Mesendoderm (in vitro differentiated cells): ENCODE measurements at regions not wholly inside any gene's neighbourhood (a gene's known extent, or its start where the extent isn't known, plus 50 kb on each side); places are given as distances from the start of the nearest gene placed in this dataset.

Experiments used
- DNase-seq: peaks from one replicate; pipeline ENCODE4 v3.0.0; 2013
- H2AK5ac ChIP-seq: 2 replicates; pipeline ENCODE4 v1.6.1; 2013; ENCODE audit warnings: low read length, inconsistent platforms
- H2BK120ac ChIP-seq: 2 replicates; pipeline ENCODE4 v1.6.1; 2013; ENCODE audit warnings: low read depth, mild to moderate bottlenecking, low read length, moderate library complexity, mixed read lengths
- H2BK15ac ChIP-seq: replicated peaks from 2 replicates; pipeline ENCODE4 v1.6.1; 2013; ENCODE audit warnings: low read depth, mild to moderate bottlenecking, moderate library complexity
- H2BK5ac ChIP-seq: 2 replicates; pipeline ENCODE4 v1.6.1; 2013; ENCODE audit warnings: low read length, inconsistent platforms
- H3K18ac ChIP-seq: 2 replicates; pipeline ENCODE4 v1.6.1; 2013; ENCODE audit warnings: mild to moderate bottlenecking, low read length, mixed read lengths
- H3K23ac ChIP-seq: one replicate; pipeline ENCODE4 v1.6.1; 2013; ENCODE audit warnings: low read length
- H3K27ac ChIP-seq: 2 replicates; pipeline ENCODE4 v1.5.1; 2013; ENCODE audit warnings: low read depth, mild to moderate bottlenecking, inconsistent platforms, low read length, moderate library complexity
- H3K27me3 ChIP-seq: 2 replicates; pipeline ENCODE4 v1.6.1; 2013; ENCODE audit warnings: low read length, control low read depth, mild to moderate bottlenecking, inconsistent platforms; ENCODE audit not compliant: insufficient read depth, poor library complexity
- H3K36me3 ChIP-seq: 2 replicates; pipeline ENCODE4 v1.6.1; 2013; ENCODE audit warnings: low read length, inconsistent platforms; ENCODE audit not compliant: control insufficient read depth, insufficient read depth
- H3K4ac ChIP-seq: one replicate; pipeline ENCODE4 v1.6.1; 2013; ENCODE audit warnings: low read depth, mild to moderate bottlenecking, low read length, moderate library complexity
- H3K4me1 ChIP-seq: 2 replicates; pipeline ENCODE4 v1.6.1; 2013; ENCODE audit warnings: low read depth, low read length, inconsistent platforms; ENCODE audit not compliant: control insufficient read depth
- H3K4me2 ChIP-seq: 2 replicates; pipeline ENCODE4 v1.6.1; 2013; ENCODE audit warnings: low read length
- H3K4me3 ChIP-seq: 2 replicates; pipeline ENCODE4 v1.5.1; 2013; ENCODE audit warnings: mild to moderate bottlenecking, low read length
- H3K56ac ChIP-seq: one replicate; pipeline ENCODE4 v1.6.1; 2013; ENCODE audit warnings: low read length
- H3K79me1 ChIP-seq: 2 replicates; pipeline ENCODE4 v1.6.1; 2013; ENCODE audit warnings: low read length, inconsistent platforms
- H3K79me2 ChIP-seq: 2 replicates; pipeline ENCODE4 v1.6.1; 2013; ENCODE audit warnings: mild to moderate bottlenecking, low read length; ENCODE audit not compliant: control insufficient read depth, insufficient read depth
- H3K9ac ChIP-seq: 2 replicates; pipeline ENCODE4 v1.6.1; 2013; ENCODE audit warnings: low read length, inconsistent platforms
- H4K5ac ChIP-seq: one replicate; pipeline ENCODE4 v1.6.1; 2013; ENCODE audit warnings: low read length
- H4K8ac ChIP-seq: one replicate; pipeline ENCODE4 v1.6.1; 2013; ENCODE audit warnings: low read depth, mild to moderate bottlenecking, control low read depth, low read length, moderate library complexity
- WGBS: extraction: QIAGEN DNeasy Blood & Tissue Kit; methylation state at CpG from one replicate; pipeline ENCODE4 v1.1.7; 2013; ENCODE audit warnings: low lambda C conversion rate, missing lambda C conversion rate; ENCODE audit not compliant: insufficient coverage; ENCODE audit errors: extremely low coverage; 5-methylcytosine and 5-hydroxymethylcytosine counted together

GRCh38 chr6:126504792-126505191, 164.9 kb downstream of the CENPW start:
- Histone ChIP-seq H3K36me3 (no peaks in the 10 kb centered on the region), H2AK5ac (no peak overlapping the region), H3K27ac (no peak overlapping the region), H3K4me3 (no peak overlapping the region), H3K4me2 (no peak overlapping the region), H4K5ac (no peak overlapping the region), H3K23ac (no peak overlapping the region), H2BK15ac (no peak overlapping the region), H2BK120ac (no peak overlapping the region), H3K4me1 (no peaks in the 10 kb centered on the region), H3K18ac (no peak overlapping the region), H2BK5ac (no peak overlapping the region), H3K79me2 (no peaks in the 10 kb centered on the region), H3K9ac (no peak overlapping the region), H3K4ac (no peak overlapping the region), H3K79me1 (no peaks in the 10 kb centered on the region), H4K8ac (no peak overlapping the region), H3K56ac (no peak overlapping the region), H3K27me3 (no peaks in the 10 kb centered on the region)
- no peak for DNase-seq
- no CpG with 5 or more reads among the region's 9 CpGs for WGBS

GRCh38 chr6:126513198-126513597, 173.3 kb downstream of the CENPW start:
- Histone ChIP-seq H3K79me2 (no peaks in the 10 kb centered on the region), H2BK120ac (no peak overlapping the region), H2AK5ac (no peak overlapping the region), H3K18ac (no peak overlapping the region), H3K9ac (no peak overlapping the region), H3K4me2 (no peak overlapping the region), H3K4ac (no peak overlapping the region), H3K36me3 (no peaks in the 10 kb centered on the region), H3K27ac (no peak overlapping the region), H4K5ac (no peak overlapping the region), H2BK15ac (no peak overlapping the region), H3K79me1 (no peaks in the 10 kb centered on the region), H3K4me3 (no peak overlapping the region), H3K56ac (no peak overlapping the region), H3K27me3 (no peaks in the 10 kb centered on the region), H4K8ac (no peak overlapping the region), H2BK5ac (no peak overlapping the region), H3K23ac (no peak overlapping the region), H3K4me1 (no peaks in the 10 kb centered on the region)
- WGBS: no CpG with 5 or more reads among the region's 1 CpG
- no peak for DNase-seq

GRCh38 chr6:126516411-126516810, 176.5 kb downstream of the CENPW start:
- H3K27me3 ChIP-seq: no peaks in the 10 kb centered on the region
- H3K79me1 ChIP-seq: no peaks in the 10 kb centered on the region
- no peak overlapping the region for H3K27ac ChIP-seq
- H3K79me2 ChIP-seq: no peaks in the 10 kb centered on the region
- no peak overlapping the region for H3K56ac ChIP-seq
- H4K5ac ChIP-seq: no peak overlapping the region
- no peak for DNase-seq
- no peak overlapping the region for H2BK120ac ChIP-seq
- H3K36me3 ChIP-seq: no peaks in the 10 kb centered on the region
- no peak overlapping the region for H2AK5ac ChIP-seq
- H3K4me2 ChIP-seq: no peak overlapping the region
- H2BK15ac ChIP-seq: no peak overlapping the region
- no CpG with 5 or more reads among the region's 1 CpG for WGBS
- no peak overlapping the region for H3K9ac ChIP-seq
- no peak overlapping the region for H4K8ac ChIP-seq
- no peak overlapping the region for H3K23ac ChIP-seq
- no peak overlapping the region for H3K18ac ChIP-seq
- no peak overlapping the region for H2BK5ac ChIP-seq
- H3K4me3 ChIP-seq: no peak overlapping the region
- no peaks in the 10 kb centered on the region for H3K4me1 ChIP-seq
- H3K4ac ChIP-seq: no peak overlapping the region

GRCh38 chr6:126524811-126525326, 185.0 kb downstream of the CENPW start:
- H3K79me2 ChIP-seq: no peaks in the 10 kb centered on the region
- no peak overlapping the region for H3K56ac ChIP-seq
- H2BK5ac ChIP-seq: no peak overlapping the region
- H2BK15ac ChIP-seq: no peak overlapping the region
- no peak overlapping the region for H3K4me2 ChIP-seq
- DNase-seq: no peak
- H3K36me3 ChIP-seq: no peaks in the 10 kb centered on the region
- H3K18ac ChIP-seq: no peak overlapping the region
- peaks cover 6% of the 10 kb centered on the region for H3K4me1 ChIP-seq
- H3K79me1 ChIP-seq: no peaks in the 10 kb centered on the region
- no peak overlapping the region for H3K4me3 ChIP-seq
- no peak overlapping the region for H3K27ac ChIP-seq
- H4K5ac ChIP-seq: no peak overlapping the region
- H3K9ac ChIP-seq: no peak overlapping the region
- H2AK5ac ChIP-seq: no peak overlapping the region
- H3K27me3 ChIP-seq: no peaks in the 10 kb centered on the region
- no peak overlapping the region for H3K4ac ChIP-seq
- 100% methylated on average over 1 of the region's 2 CpGs for WGBS
- H4K8ac ChIP-seq: no peak overlapping the region
- H2BK120ac ChIP-seq: no peak overlapping the region
- no peak overlapping the region for H3K23ac ChIP-seq

GRCh38 chr6:126526547-126526946, 186.6 kb downstream of the CENPW start:
- Histone ChIP-seq H3K79me1 (no peaks in the 10 kb centered on the region), H2BK120ac (no peak overlapping the region), H4K5ac (no peak overlapping the region), H3K56ac (no peak overlapping the region), H3K4ac (no peak overlapping the region), H3K9ac (no peak overlapping the region), H4K8ac (no peak overlapping the region), H3K79me2 (no peaks in the 10 kb centered on the region), H3K23ac (no peak overlapping the region), H3K27me3 (no peaks in the 10 kb centered on the region), H3K4me3 (no peak overlapping the region), H2BK15ac (no peak overlapping the region), H3K36me3 (no peaks in the 10 kb centered on the region), H3K18ac (no peak overlapping the region), H2BK5ac (no peak overlapping the region), H3K4me1 (peaks cover 6% of the 10 kb centered on the region), H2AK5ac (no peak overlapping the region), H3K27ac (no peak overlapping the region), H3K4me2 (no peak overlapping the region)
- WGBS: no CpG with 5 or more reads among the region's 2 CpGs
- no peak for DNase-seq

- H4K5ac ChIP-seq: no peak overlapping the region
- no peak overlapping the region for H3K9ac ChIP-seq
- H4K8ac ChIP-seq: no peak overlapping the region
- H3K56ac ChIP-seq: no peak overlapping the region
- no peak overlapping the region for H3K18ac ChIP-seq
- H3K4me3 ChIP-seq: no peak overlapping the region
- H3K4me2 ChIP-seq: no peak overlapping the region
- H3K4me1 ChIP-seq: peaks cover 8% of the 10 kb centered on the region
- H3K79me1 ChIP-seq: no peaks in the 10 kb centered on the region
- no peaks in the 10 kb centered on the region for H3K27me3 ChIP-seq
- no peak for DNase-seq
- no peak overlapping the region for H2AK5ac ChIP-seq
- no CpG with 5 or more reads among the region's 4 CpGs for WGBS
- H3K36me3 ChIP-seq: no peaks in the 10 kb centered on the region
- H3K23ac ChIP-seq: no peak overlapping the region
- no peaks in the 10 kb centered on the region for H3K79me2 ChIP-seq
- no peak overlapping the region for H3K27ac ChIP-seq
- H2BK15ac ChIP-seq: no peak overlapping the region
- H2BK5ac ChIP-seq: no peak overlapping the region
- no peak overlapping the region for H3K4ac ChIP-seq
- no peak overlapping the region for H2BK120ac ChIP-seq
These were observed 187.2 kb downstream of the CENPW start for GRCh38 chr6:126526996-126527606.
